H9 (cell line): ENCODE measurements at regions not wholly inside any gene's neighbourhood (a gene's known extent, or its start where the extent isn't known, plus 50 kb on each side); places are given as distances from the start of the nearest gene placed in this dataset.
"Not testable (repeated sequence)": the region's sequence is repeated elsewhere in the genome, so short reads cannot be mapped to it uniquely, and the experiment has no call there.

Experiments used
- DNase-seq: peaks from one replicate; pipeline ENCODE4 v3.0.0-alpha.2; 2017
- H2AFZ ChIP-seq: one replicate; pipeline ENCODE4 v1.6.1; 2013; ENCODE audit warnings: mild to moderate bottlenecking, low read length, control low read depth, moderate library complexity
- H2AK5ac ChIP-seq: 2 replicates; pipeline ENCODE4 v1.6.1; 2013; ENCODE audit warnings: low read length, control low read depth, mixed read lengths; ENCODE audit not compliant: insufficient read length
- H2BK120ac ChIP-seq: one replicate; pipeline ENCODE4 v1.6.1; 2013; ENCODE audit warnings: low read depth, mild to moderate bottlenecking, low read length, control low read depth, inconsistent platforms; ENCODE audit not compliant: poor library complexity, severe bottlenecking
- H2BK12ac ChIP-seq: 2 replicates; pipeline ENCODE4 v1.6.1; 2013; ENCODE audit warnings: low read length, control low read depth, mixed read lengths, low read depth; ENCODE audit not compliant: insufficient read length
- H2BK15ac ChIP-seq: 2 replicates; pipeline ENCODE4 v1.6.1; 2013; ENCODE audit warnings: low read depth, low read length, control low read depth
- H2BK20ac ChIP-seq: one replicate; pipeline ENCODE4 v1.6.1; 2013; ENCODE audit warnings: low read depth, mild to moderate bottlenecking, low read length, control low read depth, inconsistent platforms; ENCODE audit not compliant: poor library complexity, severe bottlenecking
- H2BK5ac ChIP-seq: 2 replicates; pipeline ENCODE4 v1.6.1; 2013; ENCODE audit warnings: low read length, control low read depth, mixed read lengths; ENCODE audit not compliant: insufficient read length
- H3K14ac ChIP-seq: 2 replicates; pipeline ENCODE4 v1.6.1; 2013; ENCODE audit warnings: low read length, control low read depth; ENCODE audit not compliant: insufficient read depth
- H3K18ac ChIP-seq: 2 replicates; pipeline ENCODE4 v1.6.1; 2013; ENCODE audit warnings: low read depth, mild to moderate bottlenecking, mixed read lengths, low read length, control low read depth; ENCODE audit not compliant: insufficient read length
- H3K23ac ChIP-seq: 2 replicates; pipeline ENCODE4 v1.6.1; 2013; ENCODE audit warnings: low read length, control low read depth, mixed read lengths, low read depth; ENCODE audit not compliant: insufficient read length
- H3K23me2 ChIP-seq: 2 replicates; pipeline ENCODE4 v1.6.1; 2013; ENCODE audit warnings: low read depth, mild to moderate bottlenecking, mixed read lengths, low read length, control low read depth; ENCODE audit not compliant: insufficient read length, poor library complexity, severe bottlenecking
- H3K27ac ChIP-seq: 2 replicates; pipeline ENCODE4 v1.5.1; 2013; ENCODE audit warnings: low read length, control low read depth, mixed read lengths, low read depth; ENCODE audit not compliant: insufficient read length
- H3K27me3 ChIP-seq: 2 replicates; pipeline ENCODE4 v1.6.1; 2013; ENCODE audit warnings: low read length, control low read depth, inconsistent platforms; ENCODE audit not compliant: insufficient read depth
- H3K4ac ChIP-seq: 2 replicates; pipeline ENCODE4 v1.6.1; 2013; ENCODE audit warnings: low read depth, mild to moderate bottlenecking, control low read depth, inconsistent platforms, low read length, moderate library complexity
- H3K4me1 ChIP-seq: 2 replicates; pipeline ENCODE4 v1.6.1; 2013; ENCODE audit warnings: low read length, control low read depth, inconsistent platforms; ENCODE audit not compliant: insufficient read depth
- H3K4me2 ChIP-seq: 2 replicates; pipeline ENCODE4 v1.6.1; 2013; ENCODE audit warnings: low read length, control low read depth, mixed read lengths; ENCODE audit not compliant: insufficient read length, insufficient read depth
- H3K56ac ChIP-seq: 2 replicates; pipeline ENCODE4 v1.6.1; 2013; ENCODE audit warnings: low read depth, mild to moderate bottlenecking, mixed read lengths, low read length, control low read depth; ENCODE audit not compliant: insufficient read length
- H3K79me1 ChIP-seq: 2 replicates; pipeline ENCODE4 v1.6.1; 2013; ENCODE audit warnings: low read depth, mild to moderate bottlenecking, moderate library complexity, low read length, control low read depth, inconsistent platforms; ENCODE audit not compliant: insufficient read depth, poor library complexity, severe bottlenecking
- H3K79me2 ChIP-seq: 2 replicates; pipeline ENCODE4 v1.6.1; 2013; ENCODE audit warnings: low read length, control low read depth, inconsistent platforms; ENCODE audit not compliant: insufficient read depth
- H3K9ac ChIP-seq: 2 replicates; pipeline ENCODE4 v1.6.1; 2013; ENCODE audit warnings: low read length, control low read depth, mixed read lengths; ENCODE audit not compliant: insufficient read length; ENCODE audit errors: extremely low read depth
- H3K9me3 ChIP-seq: one replicate; pipeline ENCODE4 v1.6.1; 2013; ENCODE audit warnings: low read depth, low read length, inconsistent platforms; ENCODE audit not compliant: control insufficient read depth
- H3T11ph ChIP-seq: one replicate; pipeline ENCODE4 v1.6.1; 2013; ENCODE audit warnings: mild to moderate bottlenecking, low read length, control low read depth, inconsistent platforms
- H4K20me1 ChIP-seq: one replicate; pipeline ENCODE4 v1.6.1; 2013; ENCODE audit not compliant: control insufficient read depth, insufficient read length, insufficient read depth
- H4K5ac ChIP-seq: 2 replicates; pipeline ENCODE4 v1.6.1; 2013; ENCODE audit warnings: low read depth, mild to moderate bottlenecking, mixed read lengths, low read length, control low read depth; ENCODE audit not compliant: insufficient read length
- H4K8ac ChIP-seq: replicated peaks from 2 replicates; pipeline ENCODE4 v1.6.1; 2013; ENCODE audit warnings: low read length, control low read depth, mixed read lengths, low read depth; ENCODE audit not compliant: insufficient read length
- H4K91ac ChIP-seq: 2 replicates; pipeline ENCODE4 v1.6.1; 2013; ENCODE audit warnings: low read depth, mild to moderate bottlenecking, moderate library complexity, mixed read lengths, low read length, control low read depth; ENCODE audit not compliant: insufficient read length
- H3K27ac Mint-ChIP-seq, 3 experiments: 2 replicates in 2 of 3; 3 replicates in 1 of 3; pipeline ENCODE4 v1.8.0; 2020 to 2021; ENCODE audit warnings: mixed read lengths in 3 of 3, mild to moderate bottlenecking in 1 of 3, moderate library complexity in 1 of 3
- H3K27me3 Mint-ChIP-seq: 2 replicates; pipeline ENCODE4 v1.8.0; 2021; ENCODE audit warnings: low read depth, mild to moderate bottlenecking, moderate library complexity, mixed read lengths
- H3K36me3 Mint-ChIP-seq, 3 experiments: 2 replicates in 2 of 3; 3 replicates in 1 of 3; pipeline ENCODE4 v1.8.0; 2020 to 2021; ENCODE audit warnings: low read depth in 3 of 3, mixed read lengths in 3 of 3; ENCODE audit not compliant: insufficient read depth in 1 of 3
- H3K4me1 Mint-ChIP-seq, 2 experiments: 2 replicates each; pipeline ENCODE4 v1.8.0; 2020; ENCODE audit warnings: mixed read lengths in 2 of 2
- H3K4me3 Mint-ChIP-seq, 2 experiments: 2 replicates in 1 of 2; 3 replicates in 1 of 2; pipeline ENCODE4 v1.8.0; 2020 to 2021; ENCODE audit warnings: mild to moderate bottlenecking in 2 of 2, mixed read lengths in 2 of 2, moderate library complexity in 1 of 2
- H3K9me3 Mint-ChIP-seq, 2 experiments: 2 replicates in 1 of 2; 3 replicates in 1 of 2; pipeline ENCODE4 v1.8.0; 2020; ENCODE audit warnings: mild to moderate bottlenecking in 2 of 2, mixed read lengths in 2 of 2, moderate library complexity in 1 of 2
- WGBS: extraction: QIAGEN DNeasy Blood & Tissue Kit; methylation state at CpG from one replicate; pipeline ENCODE4 v1.1.7; 2013; ENCODE audit warnings: missing lambda C conversion rate, low lambda C conversion rate, mixed read lengths; ENCODE audit not compliant: insufficient read length; ENCODE audit errors: extremely low coverage; 5-methylcytosine and 5-hydroxymethylcytosine counted together
- TF ChIP-seq, protein P1 (sequence below): fragments of 200-600 bp; sonication (generic); conservative IDR thresholded peaks from 3 replicates; pipeline ENCODE4 v1.8.0; 2021; ENCODE audit warnings: antibody characterized with exemption, mild to moderate bottlenecking

DNA sequence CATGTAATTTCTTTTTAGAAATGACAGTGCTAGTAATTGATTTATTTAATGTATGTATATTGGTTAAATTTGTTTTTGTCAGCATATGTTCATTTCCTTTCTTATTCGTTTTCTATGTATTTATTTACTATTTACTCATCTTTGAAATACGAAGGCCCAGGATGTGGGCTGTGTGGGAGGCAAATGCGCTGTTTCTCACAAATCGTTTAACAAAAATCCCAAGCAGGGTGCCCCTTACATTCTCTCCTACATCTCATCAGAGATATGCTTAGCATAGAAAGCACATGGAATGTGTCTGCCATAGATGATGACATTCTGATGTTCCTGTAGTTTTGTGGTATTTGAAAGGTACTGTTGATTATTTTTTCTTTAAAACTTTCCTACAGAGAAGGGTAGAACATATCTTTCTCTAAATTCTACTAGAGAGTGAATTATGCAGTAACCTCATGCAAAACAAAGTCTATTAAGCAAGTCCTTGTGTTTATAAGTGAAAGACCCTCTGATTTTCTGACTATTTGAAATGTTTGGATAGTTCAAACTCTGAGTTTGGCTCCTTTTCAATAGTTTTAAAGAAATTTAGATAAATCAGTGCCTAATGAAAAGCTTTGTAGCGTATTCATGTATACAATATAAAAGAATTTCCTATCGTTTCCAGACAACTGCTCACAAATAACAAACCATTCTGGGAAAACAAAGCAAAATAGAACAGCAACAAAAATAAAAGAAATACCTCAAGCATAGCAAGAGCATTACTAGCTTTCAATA is 111.1 kb upstream of the VGLL3 start:
- DNase-seq = no peak
- H4K8ac ChIP-seq = no peak overlapping the region
- no peak overlapping the region for H2BK5ac ChIP-seq
- no peak overlapping the region for H4K5ac ChIP-seq
- Mint-ChIP-seq H3K27me3 (no peaks in the 10 kb centered on the region; the same call in 1 of the 2 replicates), H3K36me3 (peaks cover 12 to 34% (median 17%) of the 10 kb centered on the region in 3 experiments), H3K4me1 (peaks cover 6 to 13% of the 10 kb centered on the region in 2 experiments; a peak in 3 of 4 replicates), H3K27ac (peak overlapping the region in 1 of 3 experiments; percentile 48; a peak in 1 of 7 replicates), H3K9me3 (peaks cover 27 to 36% of the 10 kb centered on the region in 2 experiments), H3K4me3 (no peak overlapping the region)
- H3K18ac ChIP-seq = no peak overlapping the region
- H3T11ph ChIP-seq = no peak overlapping the region
- H3K56ac ChIP-seq = no peak overlapping the region
- no peak overlapping the region for H2BK15ac ChIP-seq
- H3K27me3 ChIP-seq = no peaks in the 10 kb centered on the region
- H3K23ac ChIP-seq = no peak overlapping the region
- no peak overlapping the region for H3K9ac ChIP-seq
- H3K14ac ChIP-seq = no peak overlapping the region
- TF ChIP-seq, protein P1, sequence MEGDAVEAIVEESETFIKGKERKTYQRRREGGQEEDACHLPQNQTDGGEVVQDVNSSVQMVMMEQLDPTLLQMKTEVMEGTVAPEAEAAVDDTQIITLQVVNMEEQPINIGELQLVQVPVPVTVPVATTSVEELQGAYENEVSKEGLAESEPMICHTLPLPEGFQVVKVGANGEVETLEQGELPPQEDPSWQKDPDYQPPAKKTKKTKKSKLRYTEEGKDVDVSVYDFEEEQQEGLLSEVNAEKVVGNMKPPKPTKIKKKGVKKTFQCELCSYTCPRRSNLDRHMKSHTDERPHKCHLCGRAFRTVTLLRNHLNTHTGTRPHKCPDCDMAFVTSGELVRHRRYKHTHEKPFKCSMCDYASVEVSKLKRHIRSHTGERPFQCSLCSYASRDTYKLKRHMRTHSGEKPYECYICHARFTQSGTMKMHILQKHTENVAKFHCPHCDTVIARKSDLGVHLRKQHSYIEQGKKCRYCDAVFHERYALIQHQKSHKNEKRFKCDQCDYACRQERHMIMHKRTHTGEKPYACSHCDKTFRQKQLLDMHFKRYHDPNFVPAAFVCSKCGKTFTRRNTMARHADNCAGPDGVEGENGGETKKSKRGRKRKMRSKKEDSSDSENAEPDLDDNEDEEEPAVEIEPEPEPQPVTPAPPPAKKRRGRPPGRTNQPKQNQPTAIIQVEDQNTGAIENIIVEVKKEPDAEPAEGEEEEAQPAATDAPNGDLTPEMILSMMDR = no peak
- H4K20me1 ChIP-seq = no peaks in the 10 kb centered on the region
- no peaks in the 10 kb centered on the region for H3K23me2 ChIP-seq
- no peak overlapping the region for H2BK120ac ChIP-seq
- H3K9me3 ChIP-seq = peaks cover 4% of the 10 kb centered on the region
- H2AFZ ChIP-seq = no peak overlapping the region
- H2AK5ac ChIP-seq = no peak overlapping the region
- no peak overlapping the region for H3K4me2 ChIP-seq
- H3K27ac ChIP-seq = no peak overlapping the region
- no peak overlapping the region for H4K91ac ChIP-seq
- H2BK12ac ChIP-seq = no peak overlapping the region
- no peaks in the 10 kb centered on the region for H3K79me2 ChIP-seq
- H3K79me1 ChIP-seq = no peaks in the 10 kb centered on the region
- H2BK20ac ChIP-seq = no peak overlapping the region
- WGBS = no CpG with 5 or more reads among the region's 6 CpGs
- no peak overlapping the region for H3K4ac ChIP-seq
- H3K4me1 ChIP-seq = no peaks in the 10 kb centered on the region

DNA sequence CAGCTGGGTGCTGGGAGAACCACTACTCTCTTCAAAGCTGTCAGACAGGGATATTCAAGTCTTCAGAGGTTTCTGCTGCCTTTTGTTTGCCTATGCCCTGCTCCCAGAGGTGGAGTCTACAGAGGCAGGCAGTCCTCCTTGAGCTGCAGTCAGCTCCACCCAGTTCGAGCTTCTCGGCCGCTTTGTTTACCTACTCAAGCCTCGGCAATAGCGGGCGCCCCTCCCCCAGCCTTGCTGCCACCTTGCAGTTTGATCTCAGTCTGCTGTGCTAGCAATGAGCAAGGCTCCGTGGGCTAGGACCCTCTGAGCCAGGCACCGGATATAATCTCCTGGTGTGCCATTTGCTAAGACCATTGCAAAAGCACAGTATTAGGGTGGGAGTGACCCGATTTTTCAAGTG is 106.8 kb upstream of the VGLL3 start:
- not testable (repeated sequence) for H2AK5ac ChIP-seq, H3K4me2 ChIP-seq, H4K91ac ChIP-seq, H2BK20ac ChIP-seq, H3K9me3 ChIP-seq, H4K5ac ChIP-seq, H3K4me1 ChIP-seq, H3K23me2 ChIP-seq, H2BK12ac ChIP-seq, H3K4ac ChIP-seq, H3T11ph ChIP-seq, H3K9ac ChIP-seq, H3K27me3 Mint-ChIP-seq, H3K27me3 ChIP-seq, H3K14ac ChIP-seq, H3K27ac ChIP-seq, DNase-seq, H3K4me3 Mint-ChIP-seq, H2BK120ac ChIP-seq, H2AFZ ChIP-seq, H4K8ac ChIP-seq, H3K56ac ChIP-seq, H3K79me1 ChIP-seq, H3K18ac ChIP-seq, H2BK5ac ChIP-seq, H3K79me2 ChIP-seq, H3K27ac Mint-ChIP-seq, H4K20me1 ChIP-seq, H2BK15ac ChIP-seq, H3K23ac ChIP-seq
- Mint-ChIP-seq H3K4me1 (peaks cover 6 to 12% of the 10 kb centered on the region in 2 experiments; a peak in 3 of 4 replicates), H3K9me3 (peaks cover 29 to 30% of the 10 kb centered on the region in 2 experiments), H3K36me3 (peaks cover 7 to 24% (median 9%) of the 10 kb centered on the region in 3 experiments)
- no CpG with 5 or more reads among the region's 9 CpGs for WGBS
